Left renal cortex interstitium (tissue), 4 donors: ENCODE measurements at regions not wholly inside any gene's neighbourhood (a gene's known extent, or its start where the extent isn't known, plus 50 kb on each side); places are given as distances from the start of the nearest gene placed in this dataset.
A peak's percentile ranks its signal among the peaks of the same experiment; 100 is the strongest.

Experiments
- DNase-seq, 4 donors: peaks; one replicate each; pipeline ENCODE4 v3.0.0-alpha.2; 2013; ENCODE audit warnings: low read depth in 4 of 4, low spot score in 2 of 4, missing footprints in 1 of 4

DNA sequence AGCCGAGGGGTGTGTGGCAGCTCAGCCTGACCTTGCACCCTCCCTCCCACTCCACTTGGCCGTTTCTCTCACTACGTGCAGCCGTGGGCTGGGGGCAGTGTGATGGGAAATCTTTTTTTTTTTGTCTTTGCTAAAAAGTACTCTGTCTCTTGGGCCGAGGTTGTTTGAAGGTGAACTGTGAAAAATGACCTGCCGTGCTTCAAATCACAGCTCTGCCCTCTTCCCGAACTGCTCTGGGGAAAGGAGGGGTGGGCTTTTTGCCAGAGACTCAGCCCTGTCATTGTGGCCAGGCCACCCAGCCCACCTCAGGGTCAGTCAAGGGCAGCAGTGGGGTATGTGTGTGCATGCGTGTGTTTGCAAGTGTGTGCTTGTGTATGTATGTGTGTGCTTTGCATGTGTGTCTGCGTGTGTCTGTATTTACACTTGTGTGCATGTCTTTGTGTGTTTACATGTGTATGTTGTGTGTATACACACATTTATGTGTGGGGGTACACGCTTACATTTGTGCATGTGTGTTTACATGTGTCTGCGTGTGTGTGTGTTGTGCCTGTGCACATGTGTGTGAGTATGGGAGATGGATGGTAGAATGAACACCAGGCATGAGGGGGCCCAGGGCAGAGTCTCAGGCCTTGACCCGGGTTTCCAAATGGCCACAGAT, 61.3 kb upstream of the HAAO start:
- no peak for DNase-seq

DNA sequence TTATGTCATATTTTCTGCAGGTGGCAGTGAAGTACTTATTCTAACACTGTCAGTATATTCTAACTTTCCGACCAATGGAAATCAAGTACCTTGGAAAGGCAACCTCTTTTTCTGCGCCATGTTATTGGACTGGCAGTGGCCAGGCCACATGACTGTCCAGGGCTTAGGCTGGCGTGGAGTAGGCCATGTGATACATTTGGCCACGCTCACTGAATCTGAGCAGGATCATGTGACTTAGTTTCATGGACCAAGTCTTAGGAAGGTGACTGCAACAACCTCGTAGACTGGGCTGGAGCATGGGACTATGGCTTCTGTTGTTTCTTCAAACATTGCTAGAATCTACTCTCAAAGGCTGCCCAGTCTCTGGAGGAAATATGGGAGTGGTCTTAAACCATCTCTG, 60.4 kb upstream of the HAAO start:
- DNase-seq = no peak

DNA sequence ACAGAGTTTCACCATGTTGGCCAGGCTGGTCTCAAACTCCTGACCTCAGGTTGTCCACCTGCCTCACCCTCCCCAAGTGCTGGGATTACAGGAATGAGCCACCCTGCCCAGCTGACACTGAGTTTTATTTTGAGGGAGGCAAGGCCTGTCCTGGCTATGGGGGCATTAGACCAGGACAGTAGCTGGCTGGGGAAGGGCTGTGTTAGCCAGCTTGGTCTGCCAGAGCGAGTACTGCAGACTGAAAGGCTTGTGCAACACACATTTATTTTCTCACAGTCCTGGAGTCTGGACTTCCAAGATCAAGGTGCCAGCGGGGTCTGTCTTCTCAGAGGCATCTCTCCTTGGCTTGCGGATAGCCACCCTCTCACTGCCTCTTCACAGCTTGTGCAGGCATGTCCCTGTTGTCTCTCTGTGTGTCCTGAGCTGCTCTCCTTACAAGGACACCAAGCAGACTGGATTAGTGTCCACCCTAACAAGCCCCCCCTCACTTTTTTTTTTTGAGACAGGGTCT, 59.4 kb upstream of the HAAO start:
- no peak for DNase-seq

DNA sequence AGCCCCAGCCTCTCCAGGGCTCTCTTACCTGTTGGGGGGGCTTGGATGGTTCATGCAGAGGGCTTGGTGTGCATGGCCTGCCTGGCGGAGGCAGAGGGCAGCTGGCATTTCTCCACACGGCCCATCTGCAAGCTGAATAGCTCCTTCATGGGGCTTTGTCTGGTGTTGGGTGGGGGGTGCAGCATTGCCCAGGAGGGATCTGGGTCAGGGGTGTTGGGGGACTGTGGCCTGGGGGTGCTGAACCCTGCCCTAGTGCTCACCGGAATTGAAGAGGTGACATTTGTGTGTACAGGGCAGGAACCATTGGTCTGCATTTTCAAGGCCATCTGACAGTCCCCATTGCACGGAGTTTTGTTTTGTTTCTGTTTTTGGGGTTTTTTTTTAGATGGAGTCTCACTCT, 58.8 kb upstream of the HAAO start:
- DNase-seq = no peak

DNA sequence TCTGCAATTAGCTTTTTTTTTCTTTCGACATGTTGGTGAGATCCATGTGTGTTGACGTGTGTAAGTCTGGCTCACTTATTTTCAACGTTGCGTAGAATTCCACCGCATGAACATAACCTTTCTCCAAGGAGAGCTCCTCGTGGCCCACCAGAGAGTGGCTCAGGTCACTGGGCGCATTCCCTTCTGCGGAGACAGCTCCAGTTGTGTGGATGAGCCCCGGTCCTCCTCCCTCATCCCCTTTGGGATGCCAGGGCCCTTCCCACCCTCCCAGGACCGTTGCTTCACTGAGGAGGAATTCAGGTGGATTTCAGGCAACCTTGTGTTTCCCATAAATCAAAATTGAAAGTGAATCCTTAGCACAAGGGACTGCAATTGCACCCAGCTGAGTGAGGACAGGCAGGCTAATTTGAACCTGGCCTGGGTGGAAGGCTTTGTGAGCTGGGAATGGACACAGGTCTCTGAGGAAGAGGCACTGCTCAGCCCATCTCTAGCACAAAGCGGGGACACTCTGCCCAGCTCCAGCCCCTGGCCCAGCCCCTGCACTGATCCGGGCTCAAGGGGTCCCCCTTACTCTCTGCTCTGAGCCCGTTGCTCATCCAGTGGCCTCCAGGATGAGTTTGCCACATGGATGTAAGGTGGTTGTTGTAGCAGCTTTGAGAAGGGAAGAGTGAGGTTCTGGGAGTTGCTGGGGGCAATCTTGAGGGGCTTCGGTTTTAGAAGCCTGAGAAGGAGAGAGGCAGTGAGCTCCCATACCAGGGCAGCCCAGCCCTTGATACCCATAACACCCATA, 57.8 kb upstream of the HAAO start:
- DNase-seq = no peak

DNA sequence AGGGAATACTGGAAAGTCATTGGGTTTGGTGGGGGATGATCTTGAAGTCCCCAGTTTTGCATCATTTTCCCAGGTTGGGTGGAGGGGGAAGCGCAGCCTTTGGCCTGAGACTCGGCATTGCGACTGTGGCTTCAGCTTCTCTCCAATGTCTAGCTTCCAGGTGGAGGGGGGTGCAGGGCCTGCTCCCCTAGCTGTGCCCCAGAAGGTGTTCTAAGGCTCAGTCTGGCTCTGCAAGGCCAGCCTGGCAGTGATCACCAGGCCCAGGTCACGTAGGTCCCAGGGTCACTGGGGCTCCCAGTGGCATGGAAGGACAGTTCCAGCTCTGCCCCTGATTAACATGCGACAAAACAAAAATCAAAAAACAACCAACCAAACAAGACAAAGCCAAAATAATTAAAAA, 56.9 kb upstream of the HAAO start:
- DNase-seq = no peak

DNA sequence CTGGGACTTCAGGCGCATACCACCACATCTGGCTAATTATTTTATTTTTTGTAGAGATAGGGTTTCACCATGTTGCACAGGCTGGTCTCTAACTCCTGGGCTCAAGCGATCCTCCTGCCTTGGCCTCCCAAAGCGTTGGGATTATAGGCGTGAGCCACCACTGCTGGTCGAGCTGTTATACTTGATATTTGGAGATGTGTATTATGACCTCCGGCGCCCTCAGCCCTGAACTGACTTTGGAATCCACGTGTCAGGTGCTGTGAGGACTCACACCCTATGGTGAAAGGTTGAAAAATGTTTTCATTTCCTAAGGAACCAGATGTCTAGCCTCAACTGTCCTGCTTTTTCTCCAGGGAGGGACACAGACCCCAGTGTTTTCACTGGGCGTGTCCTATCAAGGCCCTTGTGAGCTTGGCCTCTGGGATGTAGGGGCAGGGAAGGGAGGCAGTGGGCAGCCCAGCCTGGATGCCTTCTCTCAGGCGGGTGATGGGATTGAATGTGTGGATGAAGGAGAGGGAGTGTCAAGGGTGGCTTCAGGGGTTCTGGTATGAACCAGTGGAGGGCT, 56.4 kb upstream of the HAAO start:
- DNase-seq = no peak

DNA sequence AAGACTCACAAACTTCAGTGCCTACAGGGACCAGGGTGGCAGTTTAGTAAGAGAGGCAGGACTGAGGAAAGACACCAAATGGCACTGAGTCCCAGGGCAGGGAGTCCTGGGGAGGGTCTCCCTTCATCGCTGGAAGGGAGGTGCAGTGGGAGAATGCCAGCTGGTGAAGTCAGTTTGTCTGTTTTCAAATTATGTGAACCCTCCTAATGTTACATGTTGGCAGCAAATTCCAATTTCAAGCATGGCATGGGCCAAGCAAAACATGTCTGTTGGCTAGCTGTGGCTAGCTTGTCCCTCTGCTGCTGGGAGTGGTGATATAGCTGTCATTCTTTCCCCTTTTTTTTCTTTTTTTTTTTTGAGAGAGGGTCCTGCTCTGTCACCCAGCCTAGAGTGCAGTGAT, 55.9 kb upstream of the HAAO start:
- no peak for DNase-seq

DNA sequence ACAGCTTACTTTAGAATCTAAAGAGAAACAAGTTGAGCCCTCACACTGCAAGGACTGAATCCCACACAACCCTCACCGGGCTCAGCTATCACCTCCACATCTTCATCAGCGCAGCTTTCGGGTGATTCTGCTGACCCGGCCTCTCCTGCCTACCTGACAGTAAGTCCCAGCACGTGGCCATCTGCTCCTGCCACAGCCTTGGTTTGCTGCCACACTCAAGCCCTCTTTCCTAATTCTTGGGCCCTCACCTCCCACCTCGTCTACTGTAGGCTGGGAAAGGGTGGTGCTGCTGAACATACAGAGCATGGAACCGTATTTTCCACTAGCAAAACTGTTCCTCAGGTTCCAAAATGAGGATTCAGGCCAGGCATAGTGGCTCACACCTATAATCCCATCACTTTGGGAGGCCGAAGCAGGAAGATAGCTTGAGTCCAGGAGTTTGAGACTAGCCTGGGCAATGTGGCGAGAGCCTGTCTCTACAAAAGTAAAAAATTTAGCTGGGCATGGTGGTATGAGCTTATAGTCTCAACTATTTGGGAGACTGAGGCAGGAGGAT, 55.3 kb upstream of the HAAO start:
- DNase-seq = no peak

DNA sequence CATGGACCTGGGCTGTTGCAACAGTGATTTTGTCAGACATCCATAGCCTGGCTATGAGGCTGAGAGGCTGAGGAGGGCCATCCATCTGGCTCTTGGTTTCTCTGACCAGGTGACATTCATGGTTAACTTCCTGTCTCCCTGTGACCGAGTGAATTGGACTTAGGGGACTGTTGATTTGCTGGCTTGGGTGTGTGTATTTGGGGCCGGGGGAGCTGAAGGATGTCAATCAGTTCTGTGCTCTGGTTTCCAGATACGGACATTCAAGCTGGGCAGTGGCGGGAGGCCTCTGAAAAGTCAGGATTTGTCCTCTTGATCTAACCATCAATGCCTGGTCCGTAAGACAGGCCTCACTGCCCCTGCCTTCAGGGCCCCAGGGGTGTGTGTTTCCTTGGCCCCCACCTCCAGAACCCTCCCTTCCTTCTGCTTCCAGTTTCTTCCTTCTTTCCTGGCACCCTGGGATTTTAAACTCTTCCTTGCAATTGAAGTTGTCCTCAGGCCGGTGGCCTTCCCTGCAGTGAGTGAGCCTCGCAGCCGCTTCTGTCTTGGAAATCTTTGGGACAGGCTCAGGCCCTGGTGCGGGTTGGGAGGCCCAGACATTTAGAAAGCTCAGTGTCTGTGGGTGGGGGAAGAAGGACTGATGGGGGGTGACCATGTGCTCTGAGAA, 54.7 kb upstream of the HAAO start:
- DNase-seq = no peak

DNA sequence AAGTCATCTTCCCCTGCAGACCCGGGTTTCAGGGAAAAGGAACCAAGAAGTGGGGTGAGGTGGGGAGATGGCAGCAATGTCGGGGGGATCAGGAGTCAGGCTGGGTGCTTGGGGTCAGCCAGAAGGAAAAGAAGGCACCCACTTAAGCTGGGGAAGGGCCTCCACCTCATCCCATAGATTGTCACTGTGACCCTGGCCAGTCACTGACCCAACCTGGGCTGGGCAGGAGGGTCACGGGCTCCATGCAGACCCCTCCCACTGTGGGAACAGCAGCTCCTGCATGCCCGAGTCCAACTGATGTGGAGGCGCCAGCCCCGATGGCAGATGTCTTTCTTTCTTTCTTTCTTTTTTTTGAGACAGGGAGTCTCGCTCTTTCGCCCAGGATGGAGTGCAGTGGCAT, 53.6 kb upstream of the HAAO start:
- DNase-seq = no peak

DNA sequence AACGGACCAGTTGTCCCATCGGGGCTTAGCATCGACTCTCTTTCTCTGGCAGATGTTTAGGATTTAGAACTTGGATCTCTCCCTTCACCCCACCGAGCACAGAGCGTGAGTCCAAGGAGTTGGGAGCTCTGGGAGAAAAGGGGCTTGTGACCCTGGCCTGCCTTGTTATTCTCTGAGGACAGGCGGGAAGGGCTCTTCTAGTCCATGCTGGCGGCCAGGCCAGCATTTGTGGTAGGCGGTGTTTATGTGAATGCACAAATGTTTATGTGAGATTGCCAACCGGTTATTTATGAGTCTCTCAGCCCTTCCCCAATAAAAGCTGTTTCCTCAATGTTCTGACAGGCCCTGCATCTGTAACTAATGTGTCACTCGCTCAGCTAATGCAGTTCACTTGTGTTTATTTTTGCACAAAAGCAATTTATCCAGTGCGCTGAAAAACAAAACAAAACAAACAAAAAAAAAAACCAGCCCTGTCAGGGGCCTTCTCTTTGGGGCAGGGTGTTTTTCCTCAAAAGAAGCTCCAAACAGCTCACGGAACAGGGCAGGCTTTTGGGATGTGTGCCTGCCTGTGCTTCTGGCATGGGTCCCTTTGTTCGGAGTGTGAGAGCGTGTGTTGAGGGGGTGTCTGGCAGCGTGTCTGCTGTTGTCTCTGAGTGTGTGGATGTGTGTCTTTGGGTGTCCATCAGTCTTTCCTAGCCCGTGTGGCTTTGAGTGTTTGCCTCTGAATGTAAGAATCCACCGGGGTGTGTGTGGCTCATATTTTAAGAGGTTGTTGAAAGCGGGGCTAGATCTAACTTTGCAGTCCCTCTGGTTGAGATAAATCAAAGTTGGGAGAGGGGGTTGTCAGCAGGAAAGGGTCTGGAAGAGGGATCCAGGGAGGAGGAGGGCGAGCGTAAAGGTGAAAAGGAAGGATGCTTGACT, 52.8 kb upstream of the HAAO start:
- DNase-seq = peak; percentile 69 to 84 (median 83)

DNA sequence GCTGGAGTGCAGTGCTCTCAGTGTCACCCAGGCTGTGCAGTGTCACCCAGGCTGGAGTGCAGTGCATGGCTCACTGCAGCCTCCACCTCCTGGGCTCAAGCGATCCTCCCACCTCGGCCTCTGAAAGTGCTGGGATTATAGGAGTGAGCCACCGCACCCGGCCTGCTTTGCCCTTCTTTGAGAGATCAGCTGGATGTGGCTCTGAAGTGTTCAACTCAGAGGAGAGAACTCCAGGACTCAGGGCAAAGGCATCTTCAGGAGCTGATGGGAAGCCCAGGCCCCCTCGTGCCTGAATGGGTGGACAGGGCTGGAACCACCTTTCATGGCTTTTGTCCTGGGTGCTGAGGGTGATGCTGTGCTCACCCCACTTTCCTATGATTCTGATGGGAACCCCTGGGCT, 52.0 kb upstream of the HAAO start:
- no peak for DNase-seq

DNA sequence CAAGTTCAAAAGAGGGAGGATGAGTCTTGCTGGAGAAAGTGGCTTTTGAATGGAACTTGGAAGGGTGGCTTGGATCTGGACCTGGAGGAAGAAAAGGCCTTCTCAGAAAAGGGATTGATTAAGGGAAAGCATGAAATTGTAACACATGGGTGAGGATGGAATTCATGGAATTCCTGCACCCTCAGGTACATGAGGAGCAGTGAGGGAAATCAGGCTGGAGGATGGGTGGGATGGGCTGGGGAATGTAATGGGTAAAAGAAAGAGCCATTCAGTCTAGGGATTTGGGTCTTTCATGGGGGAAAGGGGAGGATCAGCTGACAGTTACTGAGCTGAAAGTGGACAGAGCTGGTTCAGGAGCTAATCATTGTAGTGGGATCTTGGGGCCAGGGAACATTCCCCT, 51.2 kb upstream of the HAAO start:
- no peak for DNase-seq

DNA sequence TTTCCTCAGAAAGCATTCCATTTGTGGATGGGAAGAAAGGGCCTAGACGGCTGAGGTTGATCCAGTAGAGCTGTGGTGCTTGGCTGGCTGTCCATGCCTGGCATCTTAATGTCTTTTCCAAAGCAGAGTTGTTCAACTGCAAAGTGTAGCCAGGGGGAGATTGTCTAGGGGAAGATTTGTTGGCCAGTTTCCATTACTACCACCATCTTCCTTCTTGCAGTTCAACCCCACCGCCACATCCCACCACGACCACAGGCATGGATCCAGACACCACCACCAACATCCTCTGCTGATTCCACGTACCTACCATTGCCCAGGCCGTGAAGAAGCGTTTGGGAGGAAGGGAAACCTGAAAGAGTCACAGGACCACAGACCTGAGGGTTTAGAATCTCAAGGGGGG, 50.7 kb upstream of the HAAO start:
- DNase-seq = no peak

DNA sequence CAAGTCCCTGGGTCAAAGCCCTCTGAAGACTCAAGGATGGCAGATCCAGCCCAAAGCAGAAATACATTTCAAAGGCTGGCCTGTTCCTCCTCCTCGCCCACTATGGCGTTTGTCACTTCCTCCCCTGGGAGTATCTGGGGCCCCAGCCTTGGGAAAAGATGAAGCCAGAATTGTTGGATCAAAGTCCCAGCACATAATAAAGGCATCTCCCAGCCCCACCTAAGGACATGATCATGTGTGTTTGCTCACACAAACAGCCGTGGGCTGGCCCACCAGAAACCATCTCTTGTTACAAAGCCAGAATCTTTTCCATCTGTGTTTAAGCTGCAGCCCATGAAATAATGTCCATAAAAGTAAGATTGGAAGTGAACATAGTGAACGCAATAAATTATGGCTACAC, 50.1 kb upstream of the HAAO start:
- DNase-seq = no peak
